ENCODE measurements at regions not wholly inside any gene's neighbourhood (a gene's known extent, or its start where the extent isn't known, plus 50 kb on each side); places are given as distances from the start of the nearest gene placed in this dataset.

GRCh38 chr1:34518146-34518699, 236.6 kb upstream of the GJB5 start:
- WGBS, 2 donors, result 69 to 73% methylated on average over 4 of the region's 4 CpGs
- no peaks in the 10 kb centered on the region for H3K4me1 ChIP-seq
- H3K9me3 ChIP-seq, result peaks cover 0 to 20% (median 0%) of the 10 kb centered on the region in 11 donors
- intact Hi-C loops (cut with DNase I), result no loop called here
- DNase-seq, result no peak
- no peak overlapping the region for H3K4me3 ChIP-seq
- no peak for ATAC-seq
- H3K27me3 ChIP-seq, result peaks cover 0 to 16% (median 5%) of the 10 kb centered on the region in 7 donors
- no peak for TF ChIP-seq CTCF (IDR thresholded peaks at IDR 0.05)
- no peak overlapping the region for H3K27ac ChIP-seq
- H3K36me3 ChIP-seq, result no peaks in the 10 kb centered on the region

- peaks cover 0 to 7% (median 0%) of the 10 kb centered on the region in 11 donors for H3K9me3 ChIP-seq
- WGBS, 2 donors, result 47 to 59% methylated on average over 4 of the region's 4 CpGs
- H3K4me1 ChIP-seq, result no peaks in the 10 kb centered on the region
- no peak for DNase-seq
- H3K36me3 ChIP-seq, result no peaks in the 10 kb centered on the region
- intact Hi-C loops (cut with DNase I), result no loop called here
- ATAC-seq, result no peak
- no peak overlapping the region for H3K4me3 ChIP-seq
- TF ChIP-seq CTCF (IDR thresholded peaks at IDR 0.05), result no peak
- H3K27ac ChIP-seq, result no peak overlapping the region
- peaks cover 0 to 24% (median 6%) of the 10 kb centered on the region in 7 donors for H3K27me3 ChIP-seq
Measured at GRCh38 chr1:34520111-34520510, 234.7 kb upstream of the GJB5 start.

DNA sequence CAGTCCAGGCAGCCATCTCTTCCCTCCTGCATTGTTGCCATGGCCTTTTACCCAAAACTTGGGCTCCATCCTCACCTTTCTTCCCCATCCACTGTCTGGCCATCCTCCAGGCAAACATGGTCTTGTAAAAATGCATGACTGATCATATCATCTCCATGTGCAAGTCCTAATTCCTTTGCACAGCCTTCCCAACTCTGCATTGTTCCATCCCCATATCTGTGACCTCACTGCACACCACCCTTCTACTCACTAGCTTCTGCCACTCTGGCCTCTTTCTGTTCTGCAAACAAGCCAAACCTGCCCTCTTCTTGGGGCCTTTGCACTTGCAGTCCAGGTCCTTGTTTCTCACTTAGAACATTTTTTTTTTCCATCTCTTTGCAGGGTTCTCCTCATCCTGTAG, 230.1 kb upstream of the GJB5 start:
- Histone ChIP-seq H3K36me3 (no peaks in the 10 kb centered on the region), H3K27me3 (peaks cover 0 to 37% (median 16%) of the 10 kb centered on the region in 7 donors), H3K4me3 (no peak overlapping the region), H3K27ac (no peak overlapping the region), H3K4me1 (no peaks in the 10 kb centered on the region), H3K9me3 (peaks cover 0 to 1% (median 0%) of the 10 kb centered on the region in 11 donors)
- ATAC-seq (no peak), DNase-seq (no peak)
- TF ChIP-seq CTCF (IDR thresholded peaks at IDR 0.05), result no peak
- intact Hi-C loops (cut with DNase I), result no loop called here

DNA sequence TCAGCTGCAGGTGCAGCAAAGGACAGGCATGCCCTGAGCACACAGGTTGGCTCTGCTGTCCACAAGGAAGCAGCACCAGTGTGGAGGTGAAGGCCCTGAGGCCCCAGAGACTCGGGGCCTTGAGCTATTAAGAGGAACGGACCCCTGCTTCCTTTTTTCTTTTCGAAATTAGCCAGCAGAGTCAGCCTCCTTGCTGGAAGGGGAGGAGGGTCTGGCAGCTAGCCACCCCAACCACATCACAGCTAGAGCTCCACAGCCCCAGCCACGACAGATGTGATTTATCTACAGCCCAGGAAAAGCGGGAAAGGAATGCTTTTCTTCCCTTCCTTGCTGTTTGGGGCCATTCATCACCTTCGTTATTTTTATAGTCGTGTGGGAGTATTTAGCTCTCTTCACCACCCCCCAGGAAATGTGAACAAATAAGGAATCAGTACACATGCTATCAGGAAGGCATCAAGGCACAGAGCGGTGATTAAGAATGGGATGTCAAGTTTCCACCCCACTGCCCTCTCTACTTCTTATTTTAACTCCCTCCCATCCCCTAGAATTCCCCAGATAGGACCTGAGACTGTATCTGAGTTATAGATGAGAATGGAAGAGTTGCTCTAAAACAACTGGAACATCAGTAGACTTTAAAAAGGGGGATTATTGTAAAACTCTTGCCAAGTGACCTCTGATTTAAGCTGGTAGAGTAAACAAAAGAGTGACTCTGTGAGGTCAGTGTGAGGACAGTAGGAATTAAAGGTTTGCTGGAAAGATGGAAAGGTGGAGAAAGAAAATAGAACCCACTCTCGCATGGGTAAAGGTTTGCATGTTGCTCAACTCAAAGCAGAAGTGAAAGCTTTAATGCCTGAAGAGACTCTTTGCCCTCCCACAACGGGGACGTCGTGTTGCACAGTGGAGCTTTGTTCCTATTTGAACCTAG, 224.7 kb upstream of the GJB5 start:
- 23 to 24% methylated on average over 12 of the region's 12 CpGs for WGBS, 2 donors
- H3K36me3 ChIP-seq, result no peaks in the 10 kb centered on the region
- no peaks in the 10 kb centered on the region for H3K9me3 ChIP-seq
- no peak for TF ChIP-seq CTCF (IDR thresholded peaks at IDR 0.05)
- intact Hi-C loops (cut with DNase I), result no loop called here
- H3K4me1 ChIP-seq, result no peaks in the 10 kb centered on the region
- H3K27me3 ChIP-seq, result peaks cover 0 to 33% (median 17%) of the 10 kb centered on the region in 7 donors
- no peak overlapping the region for H3K4me3 ChIP-seq
- no peak overlapping the region for H3K27ac ChIP-seq
- ATAC-seq (no peak), DNase-seq (no peak)
